AG04449 (cell line): ENCODE measurements at regions not wholly inside any gene's neighbourhood (a gene's known extent, or its start where the extent isn't known, plus 50 kb on each side); places are given as distances from the start of the nearest gene placed in this dataset.

Experiments
- CTCF ChIA-PET: fragments of 350-600 bp; formaldehyde crosslinking; extraction: SDS; loops from one replicate; lab custom pipeline; 2021; ENCODE audit warnings: antibody characterized with exemption; lab: Yijun Ruan, JAX
- POLR2A ChIA-PET: fragments of 400-600, 350-600 bp; formaldehyde crosslinking; extraction: SDS; loops from one replicate; lab custom pipeline; 2020; ENCODE audit warnings: antibody characterized with exemption, inconsistent platforms; lab: Yijun Ruan, JAX
- DNase-seq: peaks from one replicate; pipeline ENCODE4 v3.0.0-alpha.2; 2010; ENCODE audit warnings: low read depth, low spot score
- H3K4me3 ChIP-seq: 2 replicates; pipeline ENCODE4 v1.5.1; 2011; ENCODE audit warnings: low read depth, mild to moderate bottlenecking, control low read depth, low read length
- CTCF ChIP-seq: IDR thresholded peaks from one replicate; pipeline ENCODE4 v1.5.1; 2011; ENCODE audit warnings: mild to moderate bottlenecking, moderate library complexity, low read length, control low read depth, inconsistent platforms; ENCODE audit not compliant: insufficient read depth; ENCODE audit errors: missing control alignments

- POLR2A ChIA-PET, result no interaction called here
Measured at GRCh38 chr15:70412794-70413193, 315.1 kb upstream of the TLE3 start.

GRCh38 chr15:70411143-70411863 is 313.6 kb upstream of the TLE3 start:
- TF ChIP-seq CTCF, result no peak
- ChIA-PET POLR2A (no interaction called here), CTCF (no interaction called here)
- no peak overlapping the region for H3K4me3 ChIP-seq
- no peak for DNase-seq

More at GRCh38 chr15:70412794-70413193, 315.1 kb upstream of the TLE3 start:
- TF ChIP-seq CTCF, result no peak
- no peak for DNase-seq
- H3K4me3 ChIP-seq, result no peak overlapping the region
- CTCF ChIA-PET, result interaction anchor here (1.6 kb wide), 1 partner anchor 75 kb away, joined by 4 read pairs; no protein-coding TSS in a partner anchor

- CTCF ChIA-PET, result no interaction called here
- no peak for DNase-seq
- H3K4me3 ChIP-seq, result no peak overlapping the region
- TF ChIP-seq CTCF, result no peak
- POLR2A ChIA-PET, result no interaction called here
Measured at GRCh38 chr15:70410371-70410985, 312.8 kb upstream of the TLE3 start.

GRCh38 chr15:70409388-70409787 is 311.7 kb upstream of the TLE3 start:
- no peak overlapping the region for H3K4me3 ChIP-seq
- no peak for DNase-seq
- no peak for TF ChIP-seq CTCF
- ChIA-PET POLR2A (no interaction called here), CTCF (no interaction called here)

- no peak for TF ChIP-seq CTCF
- H3K4me3 ChIP-seq, result no peak overlapping the region
- no peak for DNase-seq
- CTCF ChIA-PET, result no interaction called here
- POLR2A ChIA-PET, result no interaction called here
Measured at GRCh38 chr15:70407955-70408354, 310.2 kb upstream of the TLE3 start.

GRCh38 chr15:70407336-70407670 is 309.6 kb upstream of the TLE3 start:
- TF ChIP-seq CTCF, result no peak
- no peak for DNase-seq
- no peak overlapping the region for H3K4me3 ChIP-seq
- POLR2A ChIA-PET, result no interaction called here
- CTCF ChIA-PET, result no interaction called here
